IMR-90 (cell line): ENCODE measurements at regions not wholly inside any gene's neighbourhood (a gene's known extent, or its start where the extent isn't known, plus 50 kb on each side); places are given as distances from the start of the nearest gene placed in this dataset.

Source experiments
- ATAC-seq: fragments of 200-7000 bp; cut with Tn5 transposase; 2 replicates; pipeline ENCODE4 v1.9.1; 2020; ENCODE audit warnings: low read depth, mild to moderate bottlenecking, moderate library complexity
- BruUV-seq: library from RNA; stranded (reverse); fragments of 400-500 nt; replicated peaks from 2 replicates; lab custom pipeline; 2021; lab: Mats Ljungman, UMichigan
- CTCF ChIA-PET: fragments of 300-600 bp; formaldehyde crosslinking; extraction: SDS; loops from one replicate; lab custom pipeline; 2021; ENCODE audit warnings: antibody characterized with exemption; lab: Yijun Ruan, JAX
- POLR2A ChIA-PET: fragments of 300-600 bp; sonication (Branson Sonifier 250); formaldehyde crosslinking; loops from one replicate; lab custom pipeline; 2022; ENCODE audit warnings: antibody characterized with exemption; ENCODE audit not compliant: unreplicated experiment; lab: Charles Lee
- DNase-seq: peaks from one replicate; pipeline ENCODE4 v3.0.0; 2013
- H2AFZ ChIP-seq: replicated peaks from 2 replicates; pipeline ENCODE3; 2013; ENCODE audit warnings: low read length, mild to moderate bottlenecking; ENCODE audit not compliant: poor library complexity
- H2AK5ac ChIP-seq: 2 replicates; pipeline ENCODE4 v1.6.1; 2013; ENCODE audit warnings: low read depth, low read length, inconsistent platforms
- H2AK9ac ChIP-seq: replicated peaks from 2 replicates; pipeline ENCODE3; 2013; ENCODE audit warnings: mild to moderate bottlenecking, low read depth, low read length, moderate library complexity; ENCODE audit not compliant: poor library complexity
- H2BK120ac ChIP-seq: 2 replicates; pipeline ENCODE4 v1.6.1; 2013; ENCODE audit warnings: low read depth, low read length, inconsistent platforms
- H2BK15ac ChIP-seq: 3 replicates; pipeline ENCODE4 v1.6.1; 2013; ENCODE audit warnings: low read depth, low read length, inconsistent platforms
- H2BK20ac ChIP-seq: 2 replicates; pipeline ENCODE4 v1.6.1; 2013; ENCODE audit warnings: low read depth, mild to moderate bottlenecking, inconsistent platforms, low read length, moderate library complexity
- H2BK5ac ChIP-seq: 2 replicates; pipeline ENCODE4 v1.6.1; 2013; ENCODE audit warnings: mild to moderate bottlenecking, low read depth, low read length, inconsistent platforms; ENCODE audit not compliant: poor library complexity, severe bottlenecking
- H3K14ac ChIP-seq: replicated peaks from 2 replicates; pipeline ENCODE4 v1.6.1; 2013; ENCODE audit warnings: low read depth, low read length, inconsistent platforms
- H3K18ac ChIP-seq: 2 replicates; pipeline ENCODE4 v1.6.1; 2013; ENCODE audit warnings: low read depth, low read length, control low read depth
- H3K23ac ChIP-seq: 2 replicates; pipeline ENCODE4 v1.6.1; 2013; ENCODE audit warnings: low read depth, low read length, inconsistent platforms
- H3K27ac ChIP-seq: 2 replicates; pipeline ENCODE4 v1.5.1; 2013; ENCODE audit warnings: mild to moderate bottlenecking, control low read depth, low read length; ENCODE audit not compliant: insufficient read depth
- H3K27me3 ChIP-seq: 2 replicates; pipeline ENCODE4 v1.6.1; 2013; ENCODE audit warnings: low read length; ENCODE audit not compliant: control insufficient read depth, insufficient read depth
- H3K36me3 ChIP-seq: 2 replicates; pipeline ENCODE4 v1.6.1; 2013; ENCODE audit warnings: low read length, mixed read lengths; ENCODE audit not compliant: control insufficient read depth, insufficient read depth
- H3K4ac ChIP-seq: 2 replicates; pipeline ENCODE4 v1.6.1; 2013; ENCODE audit warnings: low read depth, low read length, inconsistent platforms
- H3K4me1 ChIP-seq: 2 replicates; pipeline ENCODE4 v1.6.1; 2013; ENCODE audit warnings: low read length, mixed read lengths; ENCODE audit not compliant: control insufficient read depth, insufficient read depth
- H3K4me2 ChIP-seq: 2 replicates; pipeline ENCODE4 v1.6.1; 2013; ENCODE audit warnings: low read depth, mild to moderate bottlenecking, control low read depth, low read length, moderate library complexity
- H3K4me3 ChIP-seq: 2 replicates; pipeline ENCODE4 v1.5.1; 2013; ENCODE audit warnings: low read depth, mild to moderate bottlenecking, control low read depth, low read length, moderate library complexity; ENCODE audit not compliant: insufficient read depth
- H3K56ac ChIP-seq: 2 replicates; pipeline ENCODE4 v1.6.1; 2013; ENCODE audit warnings: low read length, inconsistent platforms; ENCODE audit not compliant: insufficient read depth; ENCODE audit errors: extremely low read depth
- H3K79me1 ChIP-seq, 2 experiments: 2 replicates each; pipeline ENCODE4 v1.6.1; 2013; ENCODE audit warnings: low read length in 2 of 2, inconsistent platforms in 1 of 2, low read depth in 1 of 2
- H3K9ac ChIP-seq: 2 replicates; pipeline ENCODE4 v1.6.1; 2013; ENCODE audit warnings: low read depth, low read length, control low read depth
- H3K9me1 ChIP-seq: 2 replicates; pipeline ENCODE4 v1.6.1; 2013; ENCODE audit warnings: low read length, inconsistent platforms; ENCODE audit not compliant: insufficient read depth
- H3K9me3 ChIP-seq: 2 replicates; pipeline ENCODE4 v1.6.1; 2013; ENCODE audit warnings: low read length; ENCODE audit not compliant: control insufficient read depth, insufficient read depth
- H4K20me1 ChIP-seq: 2 replicates; pipeline ENCODE4 v1.6.1; 2013; ENCODE audit warnings: low read length, inconsistent platforms; ENCODE audit not compliant: insufficient read depth
- H4K5ac ChIP-seq: 2 replicates; pipeline ENCODE4 v1.6.1; 2013; ENCODE audit warnings: mild to moderate bottlenecking, low read depth, low read length, control low read depth
- H4K8ac ChIP-seq, 2 experiments: 2 replicates each; pipeline ENCODE4 v1.6.1; 2013; ENCODE audit warnings: low read depth in 2 of 2, low read length in 2 of 2, control low read depth in 1 of 2, inconsistent platforms in 1 of 2
- H4K91ac ChIP-seq: 2 replicates; pipeline ENCODE4 v1.6.1; 2013; ENCODE audit warnings: low read depth, low read length, inconsistent platforms; ENCODE audit not compliant: insufficient read depth
- CTCF ChIP-seq: conservative IDR thresholded peaks from 2 replicates; pipeline ENCODE4 v1.5.1; 2012; ENCODE audit warnings: mild to moderate bottlenecking, low read depth, low read length, improper control_type of control experiment
- WGBS, 2 experiments: methylation state at CpG; one replicate each; pipeline versions ENCODE4 v1.1.5 to v1.1.7; 2013; ENCODE audit warnings: missing lambda C conversion rate in 2 of 2; ENCODE audit not compliant: insufficient read length in 1 of 2; ENCODE audit errors: extremely low coverage in 2 of 2; 5-methylcytosine and 5-hydroxymethylcytosine counted together
- dilution Hi-C: fragments of 300-500 bp; cut with HindIII; formaldehyde crosslinking; loops from one replicate; pipeline ENCODE4 v1.14.3; 2018; ENCODE audit warnings: low sequenced_read_pairs; ENCODE audit not compliant: unreplicated experiment
- in situ Hi-C: fragments of 300-500 bp; cut with MboI; formaldehyde crosslinking; loops from 3 replicates; pipeline ENCODE4 v1.14.3; 2019; ENCODE audit warnings: low sequenced_read_pairs, inconsistent platforms, mixed read lengths
- intact Hi-C: fragments of 100-400 bp; cut with micrococcal nuclease; formaldehyde crosslinking; loops from 2 replicates; pipeline ENCODE4 v1.10.0; 2022

GRCh38 chr15:37246065-37246464 lies 145.7 kb upstream of the MEIS2 start:
- H2BK120ac ChIP-seq = no peak overlapping the region
- H3K23ac ChIP-seq = no peak overlapping the region
- TF ChIP-seq CTCF = no peak
- no peak overlapping the region for H2BK20ac ChIP-seq
- H3K4me1 ChIP-seq = no peaks in the 10 kb centered on the region
- no peak overlapping the region for H2AFZ ChIP-seq
- H3K9ac ChIP-seq = no peak overlapping the region
- H3K79me1 ChIP-seq = no peaks in the 10 kb centered on the region
- no peak overlapping the region for H3K14ac ChIP-seq
- dilution Hi-C loops = no loop called here
- no peaks in the 10 kb centered on the region for H3K9me1 ChIP-seq
- WGBS, 2 experiments = no CpG with 5 or more reads among the region's 1 CpG
- ATAC-seq (no peak), DNase-seq (no peak)
- H4K91ac ChIP-seq = no peak overlapping the region
- H2AK5ac ChIP-seq = no peak overlapping the region
- no peak overlapping the region for H4K8ac ChIP-seq
- no peak overlapping the region for H3K27ac ChIP-seq
- in situ Hi-C loops = no loop called here
- H3K4ac ChIP-seq = no peak overlapping the region
- BruUV-seq = no TSS peak
- intact Hi-C loops = no loop called here
- no peak overlapping the region for H4K5ac ChIP-seq
- H3K56ac ChIP-seq = no peak overlapping the region
- H2BK15ac ChIP-seq = no peak overlapping the region
- ChIA-PET POLR2A (no interaction called here), CTCF (no interaction called here)
- H3K27me3 ChIP-seq = no peaks in the 10 kb centered on the region; the same call in 1 of the 2 replicates
- no peaks in the 10 kb centered on the region for H3K9me3 ChIP-seq
- no peak overlapping the region for H3K4me3 ChIP-seq
- H2AK9ac ChIP-seq = no peak overlapping the region
- H4K20me1 ChIP-seq = no peaks in the 10 kb centered on the region
- H3K18ac ChIP-seq = no peak overlapping the region
- no peaks in the 10 kb centered on the region for H3K36me3 ChIP-seq
- H3K4me2 ChIP-seq = no peak overlapping the region
- no peak overlapping the region for H2BK5ac ChIP-seq
